ENCODE measurements at regions not wholly inside any gene's neighbourhood (a gene's known extent, or its start where the extent isn't known, plus 50 kb on each side); places are given as distances from the start of the nearest gene placed in this dataset.
"Not testable (repeated sequence)": the region's sequence is repeated elsewhere in the genome, so short reads cannot be mapped to it uniquely, and the experiment has no call there.

GRCh38 chr4:189734648-189735267, 205.9 kb upstream of the FRG1 start:
- peak; percentile 66 for DNase-seq

GRCh38 chr4:189736656-189737055, 204.0 kb upstream of the FRG1 start:
- not testable (repeated sequence) for DNase-seq

- not testable (repeated sequence) for DNase-seq
Observed at GRCh38 chr4:189740118-189740517, 200.6 kb upstream of the FRG1 start.

GRCh38 chr4:189740873-189741272, 199.8 kb upstream of the FRG1 start:
- DNase-seq = no peak

GRCh38 chr4:189753092-189753491, 187.6 kb upstream of the FRG1 start:
- DNase-seq = not testable (repeated sequence)

- DNase-seq = no peak
Observed at GRCh38 chr4:189763583-189763982, 177.1 kb upstream of the FRG1 start.

- no peak for DNase-seq
Observed at GRCh38 chr4:189765301-189765700, 175.4 kb upstream of the FRG1 start.

- no peak for DNase-seq
Observed at GRCh38 chr4:189765736-189766135, 174.9 kb upstream of the FRG1 start.

GRCh38 chr4:189767941-189768340, 172.7 kb upstream of the FRG1 start:
- no peak for DNase-seq

GRCh38 chr4:189769131-189769530, 171.5 kb upstream of the FRG1 start:
- DNase-seq = no peak

- DNase-seq = peak; percentile 98
Observed at GRCh38 chr4:189771696-189772361, 168.8 kb upstream of the FRG1 start.

- peak; percentile 94 for DNase-seq
Observed at GRCh38 chr4:189773909-189774308, 166.8 kb upstream of the FRG1 start.

GRCh38 chr4:189779281-189779980, 161.2 kb upstream of the FRG1 start:
- no peak for DNase-seq

- DNase-seq = no peak
Observed at GRCh38 chr4:189780391-189780790, 160.3 kb upstream of the FRG1 start.

- DNase-seq = no peak
Observed at GRCh38 chr4:189784651-189785050, 156.0 kb upstream of the FRG1 start.

- DNase-seq = no peak
Observed at GRCh38 chr4:189785257-189785656, 155.4 kb upstream of the FRG1 start.

- DNase-seq = no peak
Observed at GRCh38 chr4:189786447-189786846, 154.2 kb upstream of the FRG1 start.

- peak; percentile 30 for DNase-seq
Observed at GRCh38 chr4:189787216-189788031, 153.2 kb upstream of the FRG1 start.

GRCh38 chr4:189792924-189793618, 147.6 kb upstream of the FRG1 start:
- peak; percentile 76 for DNase-seq

GRCh38 chr4:189800545-189801088, 140.1 kb upstream of the FRG1 start:
- no peak for DNase-seq

GRCh38 chr4:189802884-189803283, 137.8 kb upstream of the FRG1 start:
- DNase-seq = peak; percentile 59

GRCh38 chr4:189804894-189805293, 135.8 kb upstream of the FRG1 start:
- no peak for DNase-seq

All from MV-4-11 (cell line).